Ishikawa (cell line): ENCODE measurements at regions not wholly inside any gene's neighbourhood (a gene's known extent, or its start where the extent isn't known, plus 50 kb on each side); places are given as distances from the start of the nearest gene placed in this dataset.
A peak's percentile ranks its signal among the peaks of the same experiment; 100 is the strongest.

Experiments
- CEBPB ChIP-seq: IDR thresholded peaks from 2 replicates; pipeline ENCODE4 v1.6.1; 2012
- CREB1 ChIP-seq: IDR thresholded peaks from 2 replicates; pipeline ENCODE4 v1.6.1; 2012; ENCODE audit warnings: low read depth
- EGR1 ChIP-seq: IDR thresholded peaks from 2 replicates; pipeline ENCODE4 v1.6.1; 2012
- EP300 ChIP-seq: IDR thresholded peaks from 2 replicates; pipeline ENCODE4 v1.6.1; 2012; ENCODE audit warnings: borderline replicate concordance
- FOXM1 ChIP-seq: IDR thresholded peaks from 2 replicates; pipeline ENCODE4 v1.6.1; 2012; ENCODE audit warnings: low read depth, borderline replicate concordance
- MAX ChIP-seq: IDR thresholded peaks from 2 replicates; pipeline ENCODE4 v1.6.1; 2012
- NFIC ChIP-seq: IDR thresholded peaks from 2 replicates; pipeline ENCODE4 v1.6.1; 2012
- RAD21 ChIP-seq: IDR thresholded peaks from 2 replicates; pipeline ENCODE4 v1.6.1; 2012; ENCODE audit warnings: low read depth
- REST ChIP-seq: IDR thresholded peaks from 2 replicates; pipeline ENCODE4 v1.6.1; 2012; ENCODE audit warnings: low read depth, mild to moderate bottlenecking
- TAF1 ChIP-seq: IDR thresholded peaks from 2 replicates; pipeline ENCODE4 v1.6.1; 2012; ENCODE audit warnings: low read depth, mild to moderate bottlenecking
- TCF12 ChIP-seq: IDR thresholded peaks from 2 replicates; pipeline ENCODE4 v1.6.1; 2012; ENCODE audit warnings: low read depth
- TEAD4 ChIP-seq: IDR thresholded peaks from 2 replicates; pipeline ENCODE4 v1.6.1; 2012
- USF1 ChIP-seq: IDR thresholded peaks from 2 replicates; pipeline ENCODE4 v1.6.1; 2012
- YY1 ChIP-seq: IDR thresholded peaks from 2 replicates; pipeline ENCODE4 v1.6.1; 2012; ENCODE audit warnings: low read depth
- ZBTB7A ChIP-seq: IDR thresholded peaks from 2 replicates; pipeline ENCODE4 v1.6.1; 2012; ENCODE audit warnings: low read depth

- TF ChIP-seq MAX, result no peak
- no peak for TF ChIP-seq CREB1
- TF ChIP-seq RAD21, result no peak
- TF ChIP-seq FOXM1, result no peak
- TF ChIP-seq YY1, result no peak
- no peak for TF ChIP-seq USF1
- TF ChIP-seq CEBPB, result no peak
- TF ChIP-seq REST, result no peak
- TF ChIP-seq TCF12, result no peak
- no peak for TF ChIP-seq TAF1
- no peak for TF ChIP-seq NFIC
- no peak for TF ChIP-seq ZBTB7A
- no peak for TF ChIP-seq EGR1
- no peak for TF ChIP-seq TEAD4
- no peak for TF ChIP-seq EP300
Measured at GRCh38 chr4:22978656-22979055, 285.9 kb downstream of the GBA3 start.

- TF ChIP-seq EGR1 (no peak), REST (no peak), NFIC (no peak), TAF1 (no peak), RAD21 (no peak), EP300 (no peak), FOXM1 (no peak), CREB1 (no peak), ZBTB7A (no peak), TEAD4 (no peak), YY1 (no peak), USF1 (no peak), TCF12 (no peak)
Measured at GRCh38 chr4:22970665-22971064, 277.9 kb downstream of the GBA3 start.

GRCh38 chr4:22969287-22969896 lies 276.7 kb downstream of the GBA3 start:
- no peak for TF ChIP-seq CEBPB
- no peak for TF ChIP-seq TCF12
- TF ChIP-seq NFIC, result no peak
- no peak for TF ChIP-seq RAD21
- TF ChIP-seq TEAD4, result no peak
- no peak for TF ChIP-seq EP300
- no peak for TF ChIP-seq YY1
- TF ChIP-seq USF1, result no peak
- no peak for TF ChIP-seq FOXM1

- TF ChIP-seq RAD21 (peak; percentile 44), ZBTB7A (no peak), CEBPB (no peak), TAF1 (no peak), REST (no peak), TCF12 (no peak), CREB1 (no peak), USF1 (no peak)
Measured at GRCh38 chr4:22962295-22962694, 269.6 kb downstream of the GBA3 start.
